Activated naive CD8-positive, alpha-beta T cell (primary cell): ENCODE measurements at regions not wholly inside any gene's neighbourhood (a gene's known extent, or its start where the extent isn't known, plus 50 kb on each side); places are given as distances from the start of the nearest gene placed in this dataset.

Experiments used
- H3K27ac Mint-ChIP-seq: one replicate; pipeline ENCODE4 v1.8.0; 2021; ENCODE audit warnings: mixed read lengths
- H3K27me3 Mint-ChIP-seq: one replicate; pipeline ENCODE4 v1.8.0; 2021; ENCODE audit warnings: mixed read lengths
- H3K36me3 Mint-ChIP-seq: one replicate; pipeline ENCODE4 v1.8.0; 2021; ENCODE audit warnings: mixed read lengths
- H3K4me1 Mint-ChIP-seq: one replicate; pipeline ENCODE4 v1.8.0; 2021; ENCODE audit warnings: low read depth, mixed read lengths
- H3K4me3 Mint-ChIP-seq: one replicate; pipeline ENCODE4 v1.8.0; 2021; ENCODE audit warnings: mild to moderate bottlenecking, mixed read lengths
- H3K9me3 Mint-ChIP-seq: one replicate; pipeline ENCODE4 v1.8.0; 2021; ENCODE audit warnings: low read depth, mixed read lengths

DNA sequence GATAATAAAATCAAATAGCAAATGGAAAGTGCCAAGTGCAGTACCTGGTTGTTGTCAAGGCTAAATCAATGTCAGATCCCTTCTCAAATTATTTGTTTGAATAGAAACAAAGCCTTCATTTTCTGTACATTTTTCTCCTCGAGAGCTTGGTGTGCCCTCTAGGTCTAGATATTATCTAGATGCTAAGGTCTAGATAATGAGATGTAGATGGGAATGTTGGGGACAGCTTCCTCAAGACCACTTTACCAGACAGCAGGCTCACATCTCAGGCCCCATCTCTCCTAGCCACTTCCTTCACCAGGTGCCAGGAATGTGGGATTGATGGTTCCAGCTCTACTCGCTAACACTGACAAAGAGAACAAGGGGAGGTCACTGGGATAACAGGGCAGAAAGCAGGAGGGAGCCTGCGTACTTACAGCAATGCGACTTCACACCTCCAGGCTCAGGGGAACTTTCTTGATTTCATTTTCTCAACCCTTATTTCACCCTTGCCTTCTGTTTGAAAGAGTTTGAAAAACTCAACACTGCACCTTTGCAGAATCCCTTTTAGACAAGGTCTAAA lies 451.4 kb upstream of the VSTM2A start:
- Mint-ChIP-seq H3K36me3 (no peaks in the 10 kb centered on the region), H3K4me1 (no peaks in the 10 kb centered on the region), H3K27me3 (no peaks in the 10 kb centered on the region), H3K9me3 (peaks cover 3% of the 10 kb centered on the region), H3K27ac (no peak overlapping the region), H3K4me3 (no peak overlapping the region)

DNA sequence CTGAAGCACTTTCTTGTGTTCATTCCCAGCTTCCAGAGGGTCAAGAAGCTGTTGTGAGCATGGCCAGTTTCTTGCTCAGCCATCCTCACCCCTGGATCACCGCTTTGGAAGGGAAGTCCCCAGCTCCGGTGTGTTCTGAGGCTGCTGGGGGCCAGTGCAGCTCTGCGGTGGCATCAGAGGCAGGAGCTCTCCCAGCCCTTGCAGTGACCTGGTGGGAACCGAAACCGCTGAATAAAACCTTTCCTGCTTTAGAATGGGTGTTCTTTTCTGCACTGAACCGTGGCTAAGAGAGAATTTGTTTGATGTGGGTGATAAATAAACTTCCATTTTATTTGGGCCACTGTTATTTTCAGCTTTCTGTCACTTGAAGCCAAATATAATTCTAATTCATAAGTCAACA lies 450.9 kb upstream of the VSTM2A start:
- Mint-ChIP-seq H3K4me3 (no peak overlapping the region), H3K27me3 (no peaks in the 10 kb centered on the region), H3K27ac (no peak overlapping the region), H3K9me3 (peaks cover 3% of the 10 kb centered on the region), H3K36me3 (no peaks in the 10 kb centered on the region), H3K4me1 (no peaks in the 10 kb centered on the region)

DNA sequence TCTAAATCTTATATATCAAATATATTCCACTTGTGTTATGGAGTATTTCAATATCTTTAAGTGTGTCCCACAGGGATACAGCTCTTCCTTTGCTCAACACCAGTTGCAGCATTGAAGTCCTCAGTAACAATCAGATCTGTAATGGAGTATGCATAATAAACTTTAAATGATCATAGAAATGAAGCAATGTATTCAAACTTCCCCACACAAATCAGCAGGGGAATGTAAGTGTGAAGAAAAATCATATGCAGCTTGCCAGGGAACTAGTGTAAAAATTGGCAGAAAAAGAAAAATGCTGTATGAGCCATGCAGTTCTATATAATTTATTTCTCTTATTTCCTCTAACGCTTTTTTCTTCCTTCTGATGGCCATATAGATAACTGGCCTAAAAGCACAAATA lies 444.3 kb upstream of the VSTM2A start:
- Mint-ChIP-seq H3K27ac (no peak overlapping the region), H3K9me3 (peaks cover 8% of the 10 kb centered on the region), H3K4me1 (no peaks in the 10 kb centered on the region), H3K36me3 (no peaks in the 10 kb centered on the region), H3K27me3 (no peaks in the 10 kb centered on the region), H3K4me3 (no peak overlapping the region)

DNA sequence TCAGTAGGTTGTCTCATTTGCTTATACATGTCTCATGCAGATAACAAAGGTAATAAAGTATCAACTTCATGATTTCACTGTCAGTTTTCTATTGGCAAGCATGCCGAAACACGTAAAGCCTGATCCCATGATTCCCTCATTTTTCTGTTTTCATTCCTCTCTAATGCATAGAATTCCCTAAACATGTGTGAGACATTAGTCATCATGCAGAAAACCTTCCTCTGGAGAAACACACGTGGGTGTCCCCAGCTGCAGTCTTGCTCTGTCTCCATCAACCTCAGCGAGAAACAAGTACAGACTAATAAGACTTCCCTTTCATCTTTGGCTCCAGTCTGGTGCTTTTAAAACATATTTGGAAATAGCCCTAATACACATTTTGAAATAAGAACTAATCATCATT lies 432.7 kb upstream of the VSTM2A start:
- no peaks in the 10 kb centered on the region for H3K27me3 Mint-ChIP-seq

DNA sequence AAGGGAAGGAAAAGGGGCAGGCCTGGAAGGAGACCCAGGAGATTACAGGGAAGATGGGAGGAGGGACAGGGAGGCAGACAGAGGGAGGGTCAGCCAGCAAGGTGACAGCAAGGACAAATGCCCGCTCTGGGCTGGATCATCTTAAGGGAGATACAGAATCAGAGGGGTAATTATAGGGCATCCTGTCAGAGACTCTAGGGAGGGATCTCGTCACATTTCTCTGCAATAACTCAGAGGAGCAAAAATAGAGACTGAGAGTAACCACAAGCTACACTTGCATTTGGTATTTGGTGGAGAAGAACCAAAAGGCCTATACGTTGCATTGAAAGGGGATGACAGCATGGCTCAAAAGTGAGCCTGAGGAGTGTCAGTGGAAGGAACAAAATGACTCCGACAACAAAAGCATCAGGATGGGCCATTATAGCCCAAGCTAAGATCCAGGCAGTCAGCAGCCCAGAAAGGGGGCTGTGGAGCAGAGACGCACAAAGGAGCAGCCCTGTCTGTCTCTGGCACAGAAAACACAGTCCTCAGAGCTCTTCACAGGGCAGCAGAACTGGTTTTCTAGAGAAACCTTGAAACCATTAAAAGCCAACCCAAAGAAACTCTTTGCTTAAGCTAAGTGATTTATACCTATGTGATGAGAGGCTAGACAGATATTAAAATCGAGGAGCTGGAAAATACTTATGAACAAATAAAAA lies 430.2 kb upstream of the VSTM2A start:
- no peaks in the 10 kb centered on the region for H3K27me3 Mint-ChIP-seq
- no peak overlapping the region for H3K27ac Mint-ChIP-seq

More for the DNA sequence above, 432.7 kb upstream of the VSTM2A start:
- no peaks in the 10 kb centered on the region for H3K4me1 Mint-ChIP-seq
- H3K4me3 Mint-ChIP-seq, result no peak overlapping the region
- no peak overlapping the region for H3K27ac Mint-ChIP-seq
- H3K9me3 Mint-ChIP-seq, result peaks cover 13% of the 10 kb centered on the region
- no peaks in the 10 kb centered on the region for H3K36me3 Mint-ChIP-seq

DNA sequence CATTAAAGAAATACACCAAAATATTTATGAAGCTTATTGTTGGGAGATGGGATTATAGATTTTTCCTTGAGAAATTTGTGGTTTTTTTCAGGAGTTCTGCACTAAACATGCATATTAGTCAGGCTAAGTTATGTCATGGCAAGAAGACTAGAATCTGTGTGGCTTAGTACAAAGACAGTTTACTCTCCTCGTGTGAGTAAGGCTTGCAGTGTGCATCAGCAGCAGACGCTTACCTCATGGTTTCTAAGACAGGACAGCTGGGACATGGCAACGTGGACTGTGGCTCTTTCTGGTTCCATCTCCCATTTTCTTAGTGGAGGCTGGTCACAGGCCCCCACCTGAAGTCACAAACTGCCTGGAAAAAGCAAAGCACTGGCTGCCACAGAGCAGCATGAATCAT lies 429.6 kb upstream of the VSTM2A start:
- Mint-ChIP-seq H3K4me3 (no peak overlapping the region), H3K27ac (no peak overlapping the region), H3K9me3 (peaks cover 14% of the 10 kb centered on the region), H3K36me3 (no peaks in the 10 kb centered on the region), H3K27me3 (no peaks in the 10 kb centered on the region), H3K4me1 (no peaks in the 10 kb centered on the region)

More for the DNA sequence above, 430.2 kb upstream of the VSTM2A start:
- no peaks in the 10 kb centered on the region for H3K36me3 Mint-ChIP-seq
- H3K9me3 Mint-ChIP-seq, result peaks cover 13% of the 10 kb centered on the region
- H3K4me1 Mint-ChIP-seq, result no peaks in the 10 kb centered on the region
- H3K4me3 Mint-ChIP-seq, result no peak overlapping the region

DNA sequence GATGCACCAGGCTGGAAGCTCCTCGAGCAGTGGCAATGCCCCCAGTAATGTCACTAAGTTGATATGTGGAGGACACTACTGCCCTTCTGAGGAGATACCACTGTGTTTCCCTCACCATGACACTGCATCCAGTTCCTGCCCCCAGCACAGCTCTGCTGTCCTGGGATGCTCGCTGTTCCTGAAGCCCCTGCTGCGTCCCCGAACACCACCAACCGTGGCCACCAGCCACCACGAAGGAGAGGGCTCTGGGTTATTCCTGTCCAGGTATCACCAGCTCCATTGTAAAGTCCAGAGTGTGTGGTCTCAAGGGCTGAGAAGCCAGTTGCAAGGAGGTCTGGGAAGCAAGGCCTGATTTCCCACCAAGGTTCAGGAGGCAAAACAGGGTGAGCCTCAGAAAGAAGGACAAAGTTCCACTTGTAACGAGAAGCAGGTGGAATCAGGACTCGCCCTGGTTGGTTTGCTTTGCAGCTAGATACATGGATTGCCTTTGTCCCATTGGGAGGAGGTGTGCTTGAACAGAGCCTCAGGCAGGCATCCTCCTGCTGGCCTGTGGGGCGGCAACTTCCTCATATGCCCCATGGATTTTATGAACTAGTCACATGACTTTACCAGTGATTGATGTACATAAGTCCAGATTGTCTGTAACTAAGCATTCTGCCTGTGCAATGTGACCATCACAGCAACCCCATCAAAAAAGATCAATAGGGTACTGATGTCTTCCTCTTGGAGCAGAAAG lies 427.0 kb upstream of the VSTM2A start:
- Mint-ChIP-seq H3K27ac (no peak overlapping the region), H3K36me3 (no peaks in the 10 kb centered on the region), H3K4me3 (no peak overlapping the region), H3K27me3 (no peaks in the 10 kb centered on the region), H3K4me1 (no peaks in the 10 kb centered on the region), H3K9me3 (peaks cover 20% of the 10 kb centered on the region)

DNA sequence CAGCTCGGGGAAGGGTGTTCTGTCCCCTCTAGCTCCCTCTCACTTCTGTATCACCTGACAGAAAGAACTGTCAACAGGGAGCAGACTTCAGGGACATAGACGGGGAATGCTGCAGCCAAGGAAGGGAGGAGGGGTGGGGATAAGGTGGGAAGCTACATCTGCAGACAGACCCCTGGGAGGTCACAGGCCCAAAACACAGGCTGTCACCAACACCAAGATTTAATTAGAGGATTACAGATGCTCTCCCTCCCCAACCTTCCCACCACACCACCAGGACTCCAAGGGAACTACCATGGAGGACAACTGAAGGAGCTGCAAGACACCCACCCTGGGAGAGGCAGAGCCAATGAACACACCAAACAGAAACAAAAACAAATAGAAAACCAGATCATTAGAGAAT lies 425.2 kb upstream of the VSTM2A start:
- Mint-ChIP-seq H3K9me3 (peaks cover 13% of the 10 kb centered on the region), H3K36me3 (no peaks in the 10 kb centered on the region), H3K27ac (no peak overlapping the region), H3K27me3 (no peaks in the 10 kb centered on the region), H3K4me1 (no peaks in the 10 kb centered on the region), H3K4me3 (no peak overlapping the region)

DNA sequence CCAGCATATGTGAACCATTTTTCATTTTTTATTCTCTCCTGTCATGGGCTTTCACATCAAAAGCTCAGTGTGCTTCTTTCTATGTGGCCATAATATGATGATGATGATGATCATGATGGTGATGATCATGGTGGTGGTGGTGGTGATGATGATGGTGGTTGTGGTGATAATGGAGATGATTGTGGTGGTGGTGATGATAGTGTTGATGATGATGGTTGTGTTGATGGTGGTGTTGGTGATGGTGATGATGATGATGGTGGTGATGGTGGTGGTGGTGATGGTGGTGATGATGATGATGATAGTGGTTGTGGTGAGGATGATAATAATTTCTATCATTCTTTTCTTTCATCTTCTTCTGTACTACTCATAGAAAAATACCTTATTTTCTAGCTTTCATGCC lies 413.1 kb upstream of the VSTM2A start:
- Mint-ChIP-seq H3K36me3 (no peaks in the 10 kb centered on the region), H3K4me3 (no peak overlapping the region), H3K27ac (no peak overlapping the region), H3K9me3 (peaks cover 27% of the 10 kb centered on the region), H3K4me1 (no peaks in the 10 kb centered on the region), H3K27me3 (no peaks in the 10 kb centered on the region)

DNA sequence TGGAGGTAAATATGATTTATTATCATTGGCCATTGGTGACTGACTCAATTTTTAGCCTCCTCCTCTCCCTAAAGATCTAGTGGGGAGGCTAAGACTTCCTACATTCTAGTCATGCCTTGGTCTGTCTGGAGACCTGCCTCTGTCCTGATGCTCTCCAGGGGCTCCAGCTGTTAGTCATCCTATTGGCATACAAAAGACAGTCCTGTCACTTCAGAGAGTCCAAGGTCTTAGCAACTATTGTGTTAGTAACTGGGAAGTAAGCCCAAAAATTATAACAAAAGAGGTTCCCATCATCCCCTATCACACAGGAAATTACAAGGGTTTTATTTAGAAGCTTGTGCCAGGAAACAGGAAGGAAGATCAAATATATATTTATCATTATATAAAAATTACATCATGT lies 400.6 kb upstream of the VSTM2A start:
- no peak overlapping the region for H3K4me3 Mint-ChIP-seq
- no peaks in the 10 kb centered on the region for H3K36me3 Mint-ChIP-seq
- H3K27me3 Mint-ChIP-seq, result no peaks in the 10 kb centered on the region
- H3K4me1 Mint-ChIP-seq, result no peaks in the 10 kb centered on the region
- H3K9me3 Mint-ChIP-seq, result peaks cover 16% of the 10 kb centered on the region
- H3K27ac Mint-ChIP-seq, result no peak overlapping the region

DNA sequence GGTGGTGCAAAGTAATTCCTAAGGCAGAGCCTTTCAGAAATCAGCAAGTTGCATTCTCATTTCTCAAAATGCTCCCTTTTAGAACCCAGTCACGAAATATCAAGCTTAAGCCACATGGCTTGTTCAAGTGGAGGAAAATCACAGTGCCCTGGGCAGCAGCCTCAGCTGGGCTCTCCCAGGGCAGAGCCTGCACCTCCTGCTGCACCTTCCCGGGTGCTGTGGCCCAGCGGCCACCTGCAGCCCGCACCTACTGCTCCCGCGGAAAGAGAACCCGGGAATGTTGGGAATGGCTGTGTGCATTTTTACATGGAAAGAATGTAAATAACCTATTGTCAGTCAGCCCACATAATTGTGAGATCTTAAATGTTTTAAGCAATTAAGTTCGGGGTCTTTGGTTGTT lies 396.5 kb upstream of the VSTM2A start:
- peaks cover 16% of the 10 kb centered on the region for H3K9me3 Mint-ChIP-seq
- H3K4me1 Mint-ChIP-seq, result no peaks in the 10 kb centered on the region
- H3K27ac Mint-ChIP-seq, result no peak overlapping the region
- H3K36me3 Mint-ChIP-seq, result no peaks in the 10 kb centered on the region
- no peaks in the 10 kb centered on the region for H3K27me3 Mint-ChIP-seq
- no peak overlapping the region for H3K4me3 Mint-ChIP-seq

DNA sequence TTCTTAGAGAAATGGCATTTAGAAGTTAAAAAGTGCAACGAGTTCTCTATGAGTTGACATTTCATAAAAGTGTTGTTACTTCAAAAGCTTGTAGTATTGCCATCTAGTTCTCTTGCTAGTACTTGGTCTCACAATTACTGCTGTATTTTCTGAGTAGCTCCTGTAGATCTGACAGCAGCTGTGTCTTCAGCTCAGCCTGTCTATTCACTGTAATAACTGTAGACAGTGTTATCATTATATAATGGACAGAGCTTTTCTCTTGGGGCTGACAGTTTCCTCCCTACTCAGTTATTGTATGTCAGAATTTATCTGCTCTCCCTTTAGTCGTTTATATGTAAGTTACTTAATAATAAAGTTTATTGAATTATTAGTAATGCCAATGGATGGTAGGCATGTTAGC lies 388.7 kb upstream of the VSTM2A start:
- Mint-ChIP-seq H3K4me1 (no peaks in the 10 kb centered on the region), H3K36me3 (no peaks in the 10 kb centered on the region), H3K27ac (no peak overlapping the region), H3K4me3 (no peak overlapping the region), H3K9me3 (peaks cover 26% of the 10 kb centered on the region), H3K27me3 (no peaks in the 10 kb centered on the region)

DNA sequence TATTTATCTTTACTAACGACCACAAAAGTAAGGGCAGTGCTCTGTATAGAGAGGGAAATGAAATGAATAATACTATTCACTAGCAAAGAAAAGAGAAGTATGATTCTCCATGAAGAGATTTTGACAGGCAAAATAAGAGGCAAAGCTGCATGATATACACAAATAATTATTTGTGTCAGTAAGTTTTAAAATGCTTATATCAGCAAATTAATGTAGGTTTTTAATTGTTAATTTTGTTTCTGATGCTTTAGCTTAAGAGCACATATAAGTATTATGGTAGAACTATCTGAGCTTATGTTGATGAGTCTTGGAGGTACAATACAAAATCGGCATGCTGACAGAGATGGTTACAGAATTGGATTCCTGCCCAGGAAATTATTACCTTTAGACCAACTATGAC lies 383.1 kb upstream of the VSTM2A start:
- H3K4me3 Mint-ChIP-seq, result no peak overlapping the region
- H3K4me1 Mint-ChIP-seq, result no peaks in the 10 kb centered on the region
- no peaks in the 10 kb centered on the region for H3K36me3 Mint-ChIP-seq
- no peak overlapping the region for H3K27ac Mint-ChIP-seq
- H3K27me3 Mint-ChIP-seq, result no peaks in the 10 kb centered on the region
- H3K9me3 Mint-ChIP-seq, result peaks cover 7% of the 10 kb centered on the region

DNA sequence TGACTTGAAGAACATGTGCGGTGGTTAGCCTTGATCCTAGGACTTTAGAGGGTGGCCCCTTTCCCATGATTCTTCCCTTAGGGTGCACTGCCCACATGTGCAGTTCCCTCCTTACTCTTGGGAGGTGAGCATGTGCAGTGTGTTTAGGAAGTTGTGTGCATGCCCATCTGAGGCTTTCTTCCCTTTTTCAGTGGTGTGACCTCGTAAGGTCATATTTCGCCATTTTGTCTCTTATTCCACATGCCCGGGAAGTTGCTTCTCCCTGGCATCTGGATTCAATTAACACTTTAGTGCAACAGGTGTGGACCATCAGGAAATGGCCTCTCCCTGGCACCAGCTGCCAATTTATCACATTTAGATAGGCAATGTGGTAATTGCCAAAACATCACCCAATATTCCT lies 380.6 kb upstream of the VSTM2A start:
- H3K27ac Mint-ChIP-seq, result no peak overlapping the region
- no peaks in the 10 kb centered on the region for H3K27me3 Mint-ChIP-seq
- no peaks in the 10 kb centered on the region for H3K4me1 Mint-ChIP-seq
- no peak overlapping the region for H3K4me3 Mint-ChIP-seq
- H3K9me3 Mint-ChIP-seq, result peaks cover 7% of the 10 kb centered on the region
- no peaks in the 10 kb centered on the region for H3K36me3 Mint-ChIP-seq

DNA sequence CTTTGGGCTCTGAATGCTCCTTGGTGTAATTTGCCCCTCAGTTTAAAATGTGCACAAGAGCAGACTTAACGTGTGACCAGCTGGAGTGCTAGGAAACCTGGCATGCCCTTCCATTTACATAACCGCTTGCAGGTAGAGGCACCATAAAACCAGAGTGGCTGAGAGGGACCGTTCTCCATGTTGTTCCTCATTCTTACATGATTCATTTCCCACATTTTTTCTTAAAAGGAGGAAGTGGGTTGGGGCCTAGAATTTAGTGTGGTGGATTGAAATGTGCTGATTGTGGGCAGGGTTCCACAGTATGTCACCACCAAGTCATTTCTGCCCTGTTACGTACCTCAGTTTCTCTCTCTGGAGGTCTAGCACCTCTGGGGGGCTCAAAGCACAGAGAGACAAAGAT lies 375.8 kb upstream of the VSTM2A start:
- Mint-ChIP-seq H3K36me3 (no peaks in the 10 kb centered on the region), H3K27me3 (no peaks in the 10 kb centered on the region), H3K4me1 (no peaks in the 10 kb centered on the region), H3K27ac (no peak overlapping the region), H3K9me3 (peaks cover 5% of the 10 kb centered on the region), H3K4me3 (no peak overlapping the region)
